Astrocyte (in vitro differentiated cells and primary cell): ENCODE measurements at regions not wholly inside any gene's neighbourhood (a gene's known extent, or its start where the extent isn't known, plus 50 kb on each side); places are given as distances from the start of the nearest gene placed in this dataset.

ENCODE experiments used
- EZH2 ChIP-seq: IDR thresholded peaks from 2 replicates; pipeline ENCODE4 v1.6.1; 2012; ENCODE audit warnings: mild to moderate bottlenecking, low read length, inconsistent platforms; ENCODE audit not compliant: insufficient read depth
- TF ChIP-seq, protein P1 (sequence below): IDR thresholded peaks from 2 replicates; pipeline ENCODE4 v1.5.1; 2011; ENCODE audit warnings: low read depth, mild to moderate bottlenecking, inconsistent platforms, low read length, moderate library complexity; ENCODE audit not compliant: insufficient read depth

DNA sequence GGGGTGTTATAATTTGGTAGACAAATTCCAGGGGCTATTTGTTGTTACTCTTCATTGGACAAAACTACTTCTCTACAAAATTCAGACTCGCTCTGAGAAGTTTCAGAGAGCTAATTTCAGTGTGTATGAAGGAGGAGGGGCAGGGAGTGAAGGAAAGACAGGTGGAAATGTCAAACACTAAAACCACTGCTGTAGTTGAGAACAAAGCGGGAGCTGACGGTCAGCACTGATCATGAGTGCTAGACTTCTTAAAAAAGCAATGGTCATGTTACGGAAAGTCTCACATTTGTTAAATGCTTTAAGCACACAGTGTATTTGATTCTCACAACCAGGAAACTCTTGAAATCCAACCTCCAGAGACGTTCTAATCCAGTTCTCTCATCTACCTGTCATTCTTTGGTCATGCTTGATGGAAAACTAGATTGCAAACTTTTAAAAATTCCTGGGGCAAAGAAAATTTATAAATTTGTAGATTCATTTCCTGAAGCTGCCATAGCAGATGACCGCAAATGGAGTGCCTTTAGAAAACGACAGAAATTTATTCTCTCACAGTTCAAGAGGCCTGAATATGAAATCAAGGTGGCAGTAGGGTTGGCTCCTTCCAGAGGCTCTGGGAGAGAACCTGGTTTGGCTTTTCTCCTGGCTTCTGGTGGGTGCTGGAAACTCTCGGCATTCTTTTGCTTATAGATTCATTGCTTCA, 100.7 kb upstream of the CARMIL1 start:
- TF ChIP-seq EZH2: no peak
- TF ChIP-seq, protein P1, sequence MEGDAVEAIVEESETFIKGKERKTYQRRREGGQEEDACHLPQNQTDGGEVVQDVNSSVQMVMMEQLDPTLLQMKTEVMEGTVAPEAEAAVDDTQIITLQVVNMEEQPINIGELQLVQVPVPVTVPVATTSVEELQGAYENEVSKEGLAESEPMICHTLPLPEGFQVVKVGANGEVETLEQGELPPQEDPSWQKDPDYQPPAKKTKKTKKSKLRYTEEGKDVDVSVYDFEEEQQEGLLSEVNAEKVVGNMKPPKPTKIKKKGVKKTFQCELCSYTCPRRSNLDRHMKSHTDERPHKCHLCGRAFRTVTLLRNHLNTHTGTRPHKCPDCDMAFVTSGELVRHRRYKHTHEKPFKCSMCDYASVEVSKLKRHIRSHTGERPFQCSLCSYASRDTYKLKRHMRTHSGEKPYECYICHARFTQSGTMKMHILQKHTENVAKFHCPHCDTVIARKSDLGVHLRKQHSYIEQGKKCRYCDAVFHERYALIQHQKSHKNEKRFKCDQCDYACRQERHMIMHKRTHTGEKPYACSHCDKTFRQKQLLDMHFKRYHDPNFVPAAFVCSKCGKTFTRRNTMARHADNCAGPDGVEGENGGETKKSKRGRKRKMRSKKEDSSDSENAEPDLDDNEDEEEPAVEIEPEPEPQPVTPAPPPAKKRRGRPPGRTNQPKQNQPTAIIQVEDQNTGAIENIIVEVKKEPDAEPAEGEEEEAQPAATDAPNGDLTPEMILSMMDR: no peak
